Keratinocyte (primary cell): ENCODE measurements at regions not wholly inside any gene's neighbourhood (a gene's known extent, or its start where the extent isn't known, plus 50 kb on each side); places are given as distances from the start of the nearest gene placed in this dataset.
"Not testable (repeated sequence)": the region's sequence is repeated elsewhere in the genome, so short reads cannot be mapped to it uniquely, and the experiment has no call there.

ENCODE experiments used
- DNase-seq: peaks from one replicate; pipeline ENCODE4 v3.0.0-alpha.2; 2011; ENCODE audit warnings: low read depth, missing footprints, low spot score
- FAIRE-seq: peaks from 2 replicates; lab custom pipeline; 2011; peaks lifted over from hg19 to GRCh38; lab: Jason Lieb, UNC
- H2AFZ ChIP-seq: 2 replicates; pipeline ENCODE4 v1.6.0; 2012; ENCODE audit warnings: low read length, control low read depth, inconsistent platforms; ENCODE audit not compliant: control insufficient read depth
- H3K27ac ChIP-seq: 2 replicates; pipeline ENCODE4 v1.5.1; 2011; ENCODE audit warnings: low read length; ENCODE audit not compliant: control insufficient read depth, insufficient read depth
- H3K27me3 ChIP-seq: 3 replicates; pipeline ENCODE4 v1.6.0; 2011; ENCODE audit warnings: low read length; ENCODE audit not compliant: control insufficient read depth, insufficient read depth; ENCODE audit errors: extremely low read depth
- H3K36me3 ChIP-seq, 2 experiments: 2 replicates in 1 of 2; 3 replicates in 1 of 2; pipeline ENCODE4 v1.5.1; 2011; ENCODE audit warnings: low read length in 2 of 2, mild to moderate bottlenecking in 1 of 2; ENCODE audit not compliant: control insufficient read depth in 2 of 2, insufficient read depth in 2 of 2; ENCODE audit errors: extremely low read depth in 1 of 2
- H3K4me1 ChIP-seq: 3 replicates; pipeline ENCODE4 v1.5.1; 2011; ENCODE audit warnings: low read length; ENCODE audit not compliant: control insufficient read depth, insufficient read depth; ENCODE audit errors: extremely low read depth
- H3K4me2 ChIP-seq: 3 replicates; pipeline ENCODE4 v1.6.0; 2011; ENCODE audit warnings: low read depth, low read length; ENCODE audit not compliant: control insufficient read depth, insufficient read depth; ENCODE audit errors: extremely low read depth
- H3K4me3 ChIP-seq, 3 experiments: fragments of 200-600 bp in 1 of 3; sonication (generic) in 1 of 3; 2 replicates in 2 of 3; 3 replicates in 1 of 3; pipeline ENCODE4 v1.5.1; 2011 to 2016; ENCODE audit warnings: low read length in 3 of 3, mild to moderate bottlenecking in 3 of 3, control low read depth in 2 of 3, inconsistent platforms in 1 of 3, low read depth in 1 of 3, mixed read lengths in 1 of 3, mixed run types in 1 of 3, moderate library complexity in 1 of 3; ENCODE audit not compliant: control insufficient read depth in 2 of 3, insufficient read depth in 2 of 3; ENCODE audit errors: extremely low read depth in 1 of 3
- H3K79me2 ChIP-seq: 2 replicates; pipeline ENCODE4 v1.6.0; 2012; ENCODE audit warnings: low read length; ENCODE audit not compliant: control insufficient read depth, insufficient read depth
- H3K9ac ChIP-seq: 3 replicates; pipeline ENCODE4 v1.6.0; 2011; ENCODE audit warnings: low read length; ENCODE audit not compliant: control insufficient read depth, insufficient read depth; ENCODE audit errors: extremely low read depth
- H3K9me1 ChIP-seq: 3 replicates; pipeline ENCODE4 v1.6.0; 2011; ENCODE audit warnings: low read length; ENCODE audit not compliant: control insufficient read depth, insufficient read depth; ENCODE audit errors: extremely low read depth
- H3K9me3 ChIP-seq: 2 replicates; pipeline ENCODE4 v1.5.1; 2012; ENCODE audit warnings: low read depth, low read length; ENCODE audit not compliant: control insufficient read depth
- H4K20me1 ChIP-seq: 3 replicates; pipeline ENCODE4 v1.6.0; 2011; ENCODE audit warnings: low read length; ENCODE audit not compliant: control insufficient read depth, insufficient read depth; ENCODE audit errors: extremely low read depth
- CTCF ChIP-seq, 3 experiments: IDR thresholded peaks in 1 of 3; conservative IDR thresholded peaks in 1 of 3; optimal IDR thresholded peaks in 1 of 3; 2 replicates in 2 of 3; 3 replicates in 1 of 3; pipeline versions ENCODE3 to v1.5.1; 2011; ENCODE audit warnings: low read length in 3 of 3, mild to moderate bottlenecking in 3 of 3, moderate library complexity in 2 of 3, control low read depth in 1 of 3, inconsistent platforms in 1 of 3; ENCODE audit not compliant: insufficient read depth in 2 of 3; ENCODE audit errors: extremely low read depth in 1 of 3
- EZH2 ChIP-seq: IDR thresholded peaks from one replicate; pipeline ENCODE4 v1.6.1; 2012; ENCODE audit warnings: inconsistent platforms, mild to moderate bottlenecking, low read length, moderate library complexity
- dilution Hi-C: fragments of 300-500 bp; cut with MboI; formaldehyde crosslinking; loops from one replicate; pipeline ENCODE4 v1.7.0; 2020; ENCODE audit warnings: low sequenced_read_pairs; ENCODE audit not compliant: extremely low pct_ligation_motif_present

GRCh38 chr4:1548827-1549637, 135.1 kb downstream of the FAM53A start:
- H3K79me2 ChIP-seq, DNase-seq, H3K9ac ChIP-seq, H3K4me3 ChIP-seq, dilution Hi-C loops, H3K4me1 ChIP-seq, H3K36me3 ChIP-seq, H3K9me1 ChIP-seq, H3K27ac ChIP-seq, H3K9me3 ChIP-seq, FAIRE-seq, H2AFZ ChIP-seq, H4K20me1 ChIP-seq: not testable (repeated sequence)
- Histone ChIP-seq H3K4me2 (peak overlapping the region; percentile 50), H3K27me3 (peaks cover 27% of the 10 kb centered on the region)
- TF ChIP-seq CTCF (optimal IDR thresholded peaks at IDR 0.05 in 1 of 3, IDR thresholded peaks at IDR 0.05 in 1 of 3, conservative IDR thresholded peaks at IDR 0.05 in 1 of 3; ENCODE audit: extremely low read depth in 1 of 3, insufficient read depth in 2 of 3, low read length in 3 of 3), result peak; percentile 55 to 87 (median 67)

- no peaks in the 10 kb centered on the region for H4K20me1 ChIP-seq
- H3K9ac ChIP-seq, result no peak overlapping the region
- H3K4me1 ChIP-seq, result peaks cover 5% of the 10 kb centered on the region
- H3K36me3 ChIP-seq, result no peaks in the 10 kb centered on the region
- DNase-seq (no peak), FAIRE-seq (no peak)
- no peaks in the 10 kb centered on the region for H3K79me2 ChIP-seq
- no peaks in the 10 kb centered on the region for H3K9me1 ChIP-seq
- H3K27me3 ChIP-seq, result peaks cover 18% of the 10 kb centered on the region
- H3K27ac ChIP-seq, result no peak overlapping the region
- H3K9me3 ChIP-seq, result no peaks in the 10 kb centered on the region
- dilution Hi-C loops, result no loop called here
- no peak overlapping the region for H3K4me3 ChIP-seq
- H2AFZ ChIP-seq, result peak overlapping the region; percentile 19
- peak overlapping the region; percentile 50 for H3K4me2 ChIP-seq
- TF ChIP-seq EZH2 (peak; percentile 44), CTCF (optimal IDR thresholded peaks at IDR 0.05 in 1 of 3, IDR thresholded peaks at IDR 0.05 in 1 of 3, conservative IDR thresholded peaks at IDR 0.05 in 1 of 3; ENCODE audit: extremely low read depth in 1 of 3, insufficient read depth in 2 of 3, low read length in 3 of 3) (no peak)
Observed at GRCh38 chr4:1547856-1548826, 136.0 kb downstream of the FAM53A start.
